ENCODE measurements at regions not wholly inside any gene's neighbourhood (a gene's known extent, or its start where the extent isn't known, plus 50 kb on each side); places are given as distances from the start of the nearest gene placed in this dataset.
"Not testable (repeated sequence)": the region's sequence is repeated elsewhere in the genome, so short reads cannot be mapped to it uniquely, and the experiment has no call there.

- no peak for DNase-seq
Measured at GRCh38 chr3:31053299-31053698, 158.8 kb upstream of the GADL1 start.

GRCh38 chr3:31054032-31054431, 159.6 kb upstream of the GADL1 start:
- no peak for DNase-seq

GRCh38 chr3:31055757-31056156, 161.3 kb upstream of the GADL1 start:
- no peak for DNase-seq

GRCh38 chr3:31057891-31058290, 163.4 kb upstream of the GADL1 start:
- DNase-seq = no peak

GRCh38 chr3:31064021-31064420, 169.6 kb upstream of the GADL1 start:
- DNase-seq = no peak

- no peak for DNase-seq
Measured at GRCh38 chr3:31065765-31066164, 171.3 kb upstream of the GADL1 start.

GRCh38 chr3:31067004-31067403, 172.5 kb upstream of the GADL1 start:
- no peak for DNase-seq

GRCh38 chr3:31075471-31075870, 181.0 kb upstream of the GADL1 start:
- DNase-seq = no peak

GRCh38 chr3:31075876-31076275, 181.4 kb upstream of the GADL1 start:
- DNase-seq = no peak

- DNase-seq = no peak
Measured at GRCh38 chr3:31077021-31077601, 182.7 kb upstream of the GADL1 start.

- no peak for DNase-seq
Measured at GRCh38 chr3:31077826-31078225, 183.4 kb upstream of the GADL1 start.

GRCh38 chr3:31079689-31080088, 185.2 kb upstream of the GADL1 start:
- DNase-seq = no peak

- DNase-seq = no peak
Measured at GRCh38 chr3:31081018-31081662, 186.7 kb upstream of the GADL1 start.

- no peak for DNase-seq
Measured at GRCh38 chr3:31086148-31086547, 191.7 kb upstream of the GADL1 start.

GRCh38 chr3:31086698-31087097, 192.2 kb upstream of the GADL1 start:
- no peak for DNase-seq

GRCh38 chr3:31091748-31092147, 197.3 kb upstream of the GADL1 start:
- no peak for DNase-seq

- DNase-seq = no peak
Measured at GRCh38 chr3:31092748-31093589, 198.5 kb upstream of the GADL1 start.

- no peak for DNase-seq
Measured at GRCh38 chr3:31093606-31094005, 199.1 kb upstream of the GADL1 start.

GRCh38 chr3:31094048-31094447, 199.6 kb upstream of the GADL1 start:
- DNase-seq = no peak

- no peak for DNase-seq
Measured at GRCh38 chr3:31095255-31095654, 200.8 kb upstream of the GADL1 start.

- no peak for DNase-seq
Measured at GRCh38 chr3:31096661-31097395, 202.4 kb upstream of the GADL1 start.

- DNase-seq = no peak
Measured at GRCh38 chr3:31100519-31100918, 206.1 kb upstream of the GADL1 start.

GRCh38 chr3:31101285-31101684, 206.8 kb upstream of the GADL1 start:
- DNase-seq = not testable (repeated sequence)

All from NCI-H345 (cell line).